NCI-H146 (cell line): ENCODE measurements at regions not wholly inside any gene's neighbourhood (a gene's known extent, or its start where the extent isn't known, plus 50 kb on each side); places are given as distances from the start of the nearest gene placed in this dataset.
"Not testable (repeated sequence)": the region's sequence is repeated elsewhere in the genome, so short reads cannot be mapped to it uniquely, and the experiment has no call there.

ENCODE experiments used
- DNase-seq: peaks from one replicate; lab custom pipeline; 2025; lab: John Stamatoyannopoulos, UW

- DNase-seq = no peak
Measured at GRCh38 chr22:22697377-22698117, 53.1 kb downstream of the GGTLC2 start.

GRCh38 chr22:22698263-22698750, 53.9 kb downstream of the GGTLC2 start:
- DNase-seq = no peak

GRCh38 chr22:22700631-22701030, 56.2 kb downstream of the GGTLC2 start:
- no peak for DNase-seq

- DNase-seq = not testable (repeated sequence)
Measured at GRCh38 chr22:22701557-22701956, 57.1 kb downstream of the GGTLC2 start.

GRCh38 chr22:22702237-22703202, 58.1 kb downstream of the GGTLC2 start:
- DNase-seq = peak; percentile 4

GRCh38 chr22:22703203-22703570, 58.8 kb downstream of the GGTLC2 start:
- no peak for DNase-seq

GRCh38 chr22:22703715-22704114, 59.3 kb downstream of the GGTLC2 start:
- no peak for DNase-seq

- no peak for DNase-seq
Measured at GRCh38 chr22:22704156-22704946, 59.9 kb downstream of the GGTLC2 start.

GRCh38 chr22:22705328-22706100, 61.1 kb downstream of the GGTLC2 start:
- no peak for DNase-seq

GRCh38 chr22:22706253-22706915, 62.0 kb downstream of the GGTLC2 start:
- DNase-seq = no peak

GRCh38 chr22:22709719-22710445, 65.5 kb downstream of the GGTLC2 start:
- no peak for DNase-seq

GRCh38 chr22:22710719-22711531, 66.5 kb downstream of the GGTLC2 start:
- peak; percentile 45 for DNase-seq

GRCh38 chr22:22711532-22711913, 67.1 kb downstream of the GGTLC2 start:
- no peak for DNase-seq

GRCh38 chr22:22712092-22712658, 67.8 kb downstream of the GGTLC2 start:
- no peak for DNase-seq

- no peak for DNase-seq
Measured at GRCh38 chr22:22712666-22713365, 68.4 kb downstream of the GGTLC2 start.

GRCh38 chr22:22713416-22713815, 69.0 kb downstream of the GGTLC2 start:
- no peak for DNase-seq

GRCh38 chr22:22714600-22715335, 70.4 kb downstream of the GGTLC2 start:
- no peak for DNase-seq
